HG02642 (cell line): ENCODE measurements at regions not wholly inside any gene's neighbourhood (a gene's known extent, or its start where the extent isn't known, plus 50 kb on each side); places are given as distances from the start of the nearest gene placed in this dataset.
A peak's percentile ranks its signal among the peaks of the same experiment; 100 is the strongest.
"Not testable (repeated sequence)": the region's sequence is repeated elsewhere in the genome, so short reads cannot be mapped to it uniquely, and the experiment has no call there.

ENCODE experiments used
- ATAC-seq: cut with Tn5 transposase; IDR thresholded peaks from one replicate; pipeline ENCODE4 v1.9.1; 2021; ENCODE audit warnings: mild to moderate bottlenecking; ENCODE audit not compliant: unreplicated experiment, poor library complexity

GRCh38 chr7:7042286-7042893 is 140.0 kb upstream of the C1GALT1 start:
- not testable (repeated sequence) for ATAC-seq

GRCh38 chr7:7044806-7045205 is 137.5 kb upstream of the C1GALT1 start:
- ATAC-seq, result no peak

- no peak for ATAC-seq
Observed at GRCh38 chr7:7048213-7048612, 134.1 kb upstream of the C1GALT1 start.

- ATAC-seq, result peak; percentile 68
Observed at GRCh38 chr7:7051206-7051877, 131.0 kb upstream of the C1GALT1 start.

- ATAC-seq, result no peak
Observed at GRCh38 chr7:7054252-7054830, 128.0 kb upstream of the C1GALT1 start.

- ATAC-seq, result no peak
Observed at GRCh38 chr7:7060828-7061599, 121.3 kb upstream of the C1GALT1 start.

GRCh38 chr7:7077945-7078344 is 104.4 kb upstream of the C1GALT1 start:
- ATAC-seq, result no peak

- no peak for ATAC-seq
Observed at GRCh38 chr7:7080802-7081201, 101.5 kb upstream of the C1GALT1 start.

- no peak for ATAC-seq
Observed at GRCh38 chr7:7090460-7090859, 91.9 kb upstream of the C1GALT1 start.

GRCh38 chr7:7098280-7098818 is 84.0 kb upstream of the C1GALT1 start:
- ATAC-seq, result no peak

GRCh38 chr7:7099584-7100014 is 82.7 kb upstream of the C1GALT1 start:
- ATAC-seq, result no peak

- no peak for ATAC-seq
Observed at GRCh38 chr7:7100432-7100849, 81.9 kb upstream of the C1GALT1 start.

GRCh38 chr7:7102906-7103305 is 79.4 kb upstream of the C1GALT1 start:
- no peak for ATAC-seq

GRCh38 chr7:7103343-7104313 is 78.7 kb upstream of the C1GALT1 start:
- ATAC-seq, result peak; percentile 46

GRCh38 chr7:7104314-7104698 is 78.0 kb upstream of the C1GALT1 start:
- no peak for ATAC-seq

GRCh38 chr7:7104971-7105370 is 77.4 kb upstream of the C1GALT1 start:
- no peak for ATAC-seq

GRCh38 chr7:7105800-7106582 is 76.4 kb upstream of the C1GALT1 start:
- no peak for ATAC-seq

GRCh38 chr7:7108931-7109330 is 73.4 kb upstream of the C1GALT1 start:
- no peak for ATAC-seq

- ATAC-seq, result no peak
Observed at GRCh38 chr7:7109934-7110333, 72.4 kb upstream of the C1GALT1 start.
